ENCODE measurements at regions not wholly inside any gene's neighbourhood (a gene's known extent, or its start where the extent isn't known, plus 50 kb on each side); places are given as distances from the start of the nearest gene placed in this dataset.
"Not testable (repeated sequence)": the region's sequence is repeated elsewhere in the genome, so short reads cannot be mapped to it uniquely, and the experiment has no call there.

- no peak for DNase-seq
- intact Hi-C loops (cut with DNase I, micrococcal nuclease), result no loop called here
- ATAC-seq, result no peak
These were observed 467.6 kb downstream of the NYAP2 start for GRCh38 chr2:225867071-225867470.

- DNase-seq (no peak), ATAC-seq (no peak)
- intact Hi-C loops (cut with DNase I, micrococcal nuclease), result no loop called here
These were observed 466.0 kb downstream of the NYAP2 start for GRCh38 chr2:225865468-225865867.

DNA sequence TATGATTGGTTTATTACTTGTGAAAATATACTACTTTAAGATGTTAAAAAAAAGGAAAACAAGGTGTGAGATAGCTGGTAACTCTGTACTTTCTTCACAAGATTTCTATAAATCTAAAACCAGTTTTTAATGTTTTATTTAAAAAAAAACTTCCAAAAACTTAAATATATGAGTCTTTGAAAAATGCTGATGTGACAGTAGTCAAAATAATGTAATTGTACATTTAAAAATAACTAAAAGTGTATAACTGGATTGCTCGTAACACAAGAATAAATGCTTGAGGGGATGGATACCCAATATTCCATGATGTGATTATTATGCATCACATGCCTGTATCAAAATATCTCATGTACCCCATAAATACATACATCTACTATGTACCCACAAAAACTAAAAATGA lies 464.9 kb downstream of the NYAP2 start:
- no peak for DNase-seq
- ATAC-seq, result no peak
- intact Hi-C loops (cut with DNase I, micrococcal nuclease), result no loop called here

DNA sequence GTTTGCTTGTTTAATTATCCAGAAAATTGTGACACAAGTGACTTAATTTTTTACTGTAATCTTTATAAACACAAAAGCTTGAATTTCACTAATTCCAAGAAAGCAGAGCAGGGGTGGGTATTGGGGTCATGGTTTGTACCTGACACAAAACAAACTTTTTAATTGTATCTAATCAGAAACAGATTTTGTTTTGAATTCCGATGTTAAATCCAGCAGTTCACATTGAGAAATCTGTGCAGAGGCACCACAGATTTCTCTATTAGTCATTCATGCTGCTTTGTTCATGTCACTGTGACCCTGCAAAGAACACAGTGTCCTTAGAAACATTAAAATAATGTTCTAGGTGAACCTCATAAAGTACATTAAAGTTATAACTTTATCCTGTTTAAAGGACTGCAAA lies 443.4 kb downstream of the NYAP2 start:
- no peak for ATAC-seq
- no peak for DNase-seq
- intact Hi-C loops (cut with DNase I, micrococcal nuclease), result no loop called here

DNA sequence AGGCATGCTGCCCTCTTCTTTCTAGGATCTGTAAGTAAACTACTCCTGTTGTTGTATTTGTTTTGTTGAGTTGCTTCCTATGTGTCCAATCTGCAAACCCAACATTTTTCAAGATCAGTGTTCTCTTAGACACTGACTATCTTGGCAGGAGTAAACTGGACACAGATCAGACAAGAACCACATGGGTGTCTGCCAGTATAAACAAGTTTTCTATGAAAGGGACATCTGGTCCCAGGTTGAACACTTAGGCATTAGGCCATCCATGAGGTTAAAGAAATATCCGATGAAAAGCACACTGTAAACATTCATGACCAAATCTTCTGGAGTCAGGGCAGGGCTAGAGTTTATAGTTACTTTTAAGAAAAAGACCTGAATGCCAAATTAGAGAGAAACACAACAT lies 441.8 kb downstream of the NYAP2 start:
- ATAC-seq (no peak), DNase-seq (no peak)
- intact Hi-C loops (cut with DNase I, micrococcal nuclease), result no loop called here

DNA sequence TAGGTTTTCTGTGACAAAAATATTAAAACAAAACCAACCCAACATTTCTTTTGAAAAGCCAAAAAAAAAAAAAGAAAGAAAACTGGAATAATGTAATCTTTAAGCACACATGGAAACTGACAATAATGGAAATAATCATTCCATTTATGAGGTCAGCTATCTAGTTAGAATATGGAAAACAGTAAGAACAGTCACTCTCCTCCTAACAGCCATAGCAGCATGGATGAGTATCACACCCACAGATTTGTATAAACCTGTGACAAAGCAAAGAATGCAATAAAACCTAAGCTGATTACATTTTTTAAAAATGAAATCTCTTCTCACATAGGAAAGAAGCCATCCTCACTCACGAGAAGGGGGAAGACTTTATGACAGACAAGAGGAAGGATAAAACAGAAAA lies 437.8 kb downstream of the NYAP2 start:
- no peak for DNase-seq
- no peak for ATAC-seq
- intact Hi-C loops (cut with DNase I, micrococcal nuclease), result no loop called here

DNA sequence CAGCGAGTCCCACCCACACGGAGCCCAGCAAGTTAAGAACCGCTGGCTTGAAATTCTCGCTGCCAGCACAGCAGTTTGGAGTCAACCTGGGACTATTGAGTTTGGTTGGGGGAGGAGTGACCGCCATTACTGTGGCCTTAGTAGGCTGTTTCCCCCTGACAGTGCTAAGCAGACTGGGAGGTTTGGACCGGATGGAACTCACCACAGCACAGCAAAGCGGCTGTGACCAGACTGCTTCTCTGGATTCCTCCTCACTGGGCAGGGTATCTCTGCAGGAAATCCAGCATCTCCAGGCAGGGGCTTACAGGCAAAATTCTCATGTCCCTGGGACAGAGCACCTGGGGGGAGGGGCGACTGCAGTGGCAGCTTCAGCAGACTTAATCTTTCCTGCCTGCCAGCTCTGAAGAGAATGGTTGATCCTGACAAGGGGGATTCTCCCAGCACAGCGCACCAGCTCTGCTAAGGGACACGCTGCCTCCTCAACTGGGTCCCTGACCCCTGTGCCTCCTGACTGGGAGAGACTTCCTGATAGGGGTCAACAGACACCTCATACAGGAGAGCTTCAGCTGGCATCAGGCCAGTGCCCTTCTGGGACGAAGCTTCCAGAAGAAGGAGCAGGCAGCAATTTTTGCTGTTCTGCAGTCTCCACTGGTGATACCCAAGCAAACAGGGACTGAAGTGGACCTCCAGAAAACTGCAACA lies 425.4 kb downstream of the NYAP2 start:
- DNase-seq (no peak), ATAC-seq (no peak)
- intact Hi-C loops (cut with DNase I, micrococcal nuclease), result no loop called here

DNA sequence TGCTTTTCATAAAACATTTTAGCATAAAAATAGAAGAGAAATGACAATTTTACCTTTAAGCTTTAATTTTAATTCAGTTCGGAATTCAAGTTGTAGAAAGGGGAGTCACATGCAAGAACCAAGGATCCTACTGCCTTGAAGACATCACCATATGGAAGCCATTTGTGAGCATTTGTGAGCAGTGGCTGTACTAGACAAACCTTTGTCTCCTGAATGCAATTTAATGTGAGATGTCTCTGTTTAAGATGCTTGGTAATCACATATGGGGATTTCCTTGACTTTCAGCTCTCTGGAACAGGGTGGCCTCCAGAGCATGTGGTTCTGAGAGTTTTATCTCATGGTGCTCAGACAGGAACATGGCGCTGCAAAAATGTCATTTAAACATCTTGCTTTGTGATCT lies 421.8 kb downstream of the NYAP2 start:
- intact Hi-C loops (cut with DNase I, micrococcal nuclease), result no loop called here
- DNase-seq (no peak), ATAC-seq (no peak)

- DNase-seq (no peak), ATAC-seq (no peak)
- intact Hi-C loops (cut with DNase I, micrococcal nuclease), result no loop called here
These were observed 421.3 kb downstream of the NYAP2 start for GRCh38 chr2:225820826-225821225.

DNA sequence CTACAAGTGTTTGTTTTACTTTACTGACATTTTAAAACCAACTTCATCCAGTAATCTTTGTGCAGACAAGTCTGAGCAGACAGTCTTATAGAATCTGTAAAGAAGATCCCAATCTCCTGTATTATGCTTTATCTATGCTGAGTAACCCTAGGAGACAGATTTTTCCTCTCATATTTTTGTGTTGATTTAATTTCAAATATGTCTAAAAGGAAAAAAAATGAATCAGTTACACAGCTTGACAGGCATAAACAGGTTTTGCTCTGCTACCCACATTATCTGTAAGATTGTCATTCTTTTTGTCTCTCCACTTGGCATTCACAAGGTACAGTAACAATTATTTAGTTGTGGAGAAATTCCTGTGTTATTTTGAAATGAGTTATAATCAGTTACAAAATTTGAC lies 415.0 kb downstream of the NYAP2 start:
- DNase-seq (no peak), ATAC-seq (no peak)
- intact Hi-C loops (cut with DNase I, micrococcal nuclease), result no loop called here

DNA sequence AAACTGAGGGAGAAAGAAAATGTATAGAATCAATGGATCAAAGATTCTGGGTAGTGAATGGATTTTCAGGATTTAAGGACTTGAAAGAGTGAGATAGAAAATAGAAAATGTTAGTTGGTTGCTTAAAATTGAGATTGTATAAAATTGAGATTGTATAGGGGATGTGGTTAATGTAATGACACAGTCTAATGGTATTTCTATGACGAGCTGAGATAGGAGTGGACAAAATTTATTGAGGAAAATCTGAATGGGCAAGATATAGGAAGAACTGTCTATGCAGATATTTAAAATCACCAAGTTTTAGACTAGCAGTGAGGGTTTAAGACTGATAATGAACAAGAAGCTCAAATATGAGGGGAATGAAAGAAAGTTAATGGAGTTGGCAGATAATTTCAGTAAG lies 406.6 kb downstream of the NYAP2 start:
- DNase-seq (no peak), ATAC-seq (no peak)
- intact Hi-C loops (cut with DNase I, micrococcal nuclease), result no loop called here

GRCh38 chr2:225802076-225802475 lies 402.6 kb downstream of the NYAP2 start:
- intact Hi-C loops (cut with DNase I, micrococcal nuclease); ATAC-seq; DNase-seq: not testable (repeated sequence)

DNA sequence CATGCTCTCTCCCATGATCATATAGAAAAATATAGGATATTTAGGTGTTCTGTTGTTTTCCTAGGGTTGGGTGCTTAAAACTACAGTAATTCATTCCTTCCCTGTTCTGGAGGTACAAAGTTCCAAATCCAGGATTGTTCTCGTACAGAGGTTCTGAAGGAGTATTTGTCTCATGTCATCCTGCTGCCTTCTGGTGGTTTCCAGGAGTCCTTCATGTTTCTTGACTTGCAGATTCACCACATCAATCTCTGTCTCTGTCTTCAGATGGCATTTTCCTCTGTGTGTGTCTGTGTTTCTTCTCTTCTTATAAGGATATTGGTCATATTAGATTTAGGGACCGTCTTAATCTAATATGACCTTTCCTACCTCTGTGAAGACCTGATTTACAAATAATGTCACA lies 397.9 kb downstream of the NYAP2 start:
- no peak for ATAC-seq
- no peak for DNase-seq
- intact Hi-C loops (cut with DNase I, micrococcal nuclease), result no loop called here

DNA sequence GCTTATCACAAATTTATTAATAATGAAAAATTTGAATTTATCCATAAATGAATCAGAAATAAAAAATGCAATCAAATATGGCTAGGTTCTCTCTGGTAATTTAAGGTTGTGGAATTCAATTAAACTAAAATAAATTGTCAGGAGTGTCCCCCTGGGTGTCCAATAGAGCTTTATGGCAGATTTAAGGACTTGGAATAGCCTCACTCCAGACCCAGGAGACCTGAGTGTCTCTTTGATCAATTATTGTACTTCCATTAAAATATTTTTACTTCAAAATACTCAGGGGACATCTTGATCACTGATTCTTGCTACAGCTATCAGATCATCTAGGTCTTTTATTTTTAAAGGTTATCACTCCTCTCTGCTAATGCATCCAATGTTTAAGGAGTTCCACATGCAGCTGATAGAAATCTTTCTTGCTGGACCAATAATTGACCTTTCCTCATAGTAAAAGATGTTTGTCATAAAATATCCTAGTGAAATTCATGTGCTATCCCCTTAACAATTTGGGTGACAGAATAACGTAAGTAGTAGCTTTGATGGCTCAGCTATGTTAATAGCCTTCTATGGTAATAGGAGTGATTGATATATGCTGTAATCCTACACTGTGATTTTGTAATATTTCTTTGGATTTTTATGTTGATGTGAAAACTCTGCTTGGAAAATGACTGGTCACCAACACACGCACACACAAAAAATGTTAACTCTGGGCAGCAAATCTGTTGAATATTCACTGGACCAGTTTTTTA lies 395.3 kb downstream of the NYAP2 start:
- intact Hi-C loops (cut with DNase I, micrococcal nuclease), result no loop called here
- ATAC-seq (no peak), DNase-seq (no peak)

- intact Hi-C loops (cut with DNase I, micrococcal nuclease), result no loop called here
- no peak for ATAC-seq
- no peak for DNase-seq
These were observed 394.4 kb downstream of the NYAP2 start for GRCh38 chr2:225793736-225794550.

DNA sequence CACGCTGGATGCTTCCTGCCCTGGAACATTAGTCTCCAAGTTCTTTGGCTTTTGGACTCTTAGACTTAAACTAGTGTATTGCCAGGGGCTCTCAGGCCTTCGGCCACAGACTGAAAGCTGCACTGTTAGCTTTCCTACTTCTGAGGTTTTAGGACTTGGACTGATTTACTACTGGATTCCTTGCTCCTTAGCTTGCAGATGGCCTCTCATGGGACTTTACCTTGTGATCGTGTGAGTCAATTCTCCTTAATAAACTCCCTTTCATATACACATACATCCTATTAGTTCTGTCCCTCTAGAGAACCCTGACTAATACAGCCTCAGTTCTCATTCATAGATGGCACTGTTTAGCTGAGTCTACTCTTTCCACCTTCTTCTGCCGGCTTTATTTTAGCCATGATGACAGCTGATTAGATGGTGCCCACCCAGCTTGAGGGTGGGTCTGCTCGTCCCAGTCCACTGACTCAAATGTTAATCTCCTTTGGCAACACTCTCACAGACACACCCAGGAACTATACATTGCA lies 389.1 kb downstream of the NYAP2 start:
- DNase-seq (no peak), ATAC-seq (no peak)
- intact Hi-C loops (cut with DNase I, micrococcal nuclease), result no loop called here

- DNase-seq, result no peak
- intact Hi-C loops (cut with DNase I, micrococcal nuclease), result no loop called here
- no peak for ATAC-seq
These were observed 388.0 kb downstream of the NYAP2 start for GRCh38 chr2:225787497-225787896.

DNA sequence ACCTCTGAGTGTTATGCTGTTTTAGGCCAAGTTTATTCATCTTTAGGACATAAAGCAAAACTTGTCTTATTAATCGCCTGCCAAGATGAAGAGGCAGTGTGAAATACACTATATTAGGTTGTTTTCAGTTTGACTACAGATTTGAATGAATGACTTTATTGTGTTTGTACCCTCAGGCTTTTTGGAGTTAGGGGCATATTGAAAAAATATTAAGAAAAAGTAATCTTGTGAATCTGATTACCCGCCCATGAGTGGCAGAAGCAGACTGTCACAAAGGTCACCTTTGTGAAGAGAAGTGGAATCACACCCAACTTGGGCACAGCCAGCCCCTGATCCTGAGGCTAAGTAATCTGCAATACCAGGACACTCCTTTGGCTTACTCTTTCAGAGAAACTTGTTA lies 382.5 kb downstream of the NYAP2 start:
- ATAC-seq (no peak), DNase-seq (no peak)
- intact Hi-C loops (cut with DNase I, micrococcal nuclease), result no loop called here

DNA sequence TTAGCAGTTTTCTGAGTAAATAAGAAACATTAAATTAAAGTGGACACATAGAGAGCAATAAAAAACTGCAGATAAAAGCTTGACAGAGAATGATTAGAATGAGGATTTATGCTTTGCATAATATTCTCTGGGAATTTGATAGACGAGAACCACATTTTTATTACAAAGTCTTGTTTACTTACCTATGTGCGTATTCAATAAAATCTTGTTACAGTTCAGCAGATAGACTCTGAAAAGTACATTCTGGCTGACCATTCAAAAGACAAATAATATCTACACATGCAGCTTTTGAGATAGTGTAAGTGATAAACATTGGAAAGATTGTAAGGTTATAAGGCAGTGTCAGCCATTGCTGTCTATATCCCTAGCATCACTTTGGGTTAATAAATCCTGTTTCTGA lies 381.6 kb downstream of the NYAP2 start:
- ATAC-seq (no peak), DNase-seq (no peak)
- intact Hi-C loops (cut with DNase I, micrococcal nuclease), result no loop called here

GRCh38 chr2:225779829-225780228 lies 380.3 kb downstream of the NYAP2 start:
- intact Hi-C loops (cut with DNase I, micrococcal nuclease), result no loop called here
- ATAC-seq (no peak), DNase-seq (no peak)

Data from left colon (tissue), 2 donors.